SK-N-SH (cell line): ENCODE measurements at regions not wholly inside any gene's neighbourhood (a gene's known extent, or its start where the extent isn't known, plus 50 kb on each side); places are given as distances from the start of the nearest gene placed in this dataset.

Source experiments
- CTCF ChIA-PET: fragments of 300-600, 350-600 bp; formaldehyde crosslinking; extraction: SDS; loops from one replicate; lab custom pipeline; 2021; lab: Yijun Ruan, JAX
- POLR2A ChIA-PET: fragments of 350-600 bp; sonication (Branson Sonifier 250); formaldehyde crosslinking; extraction: SDS; loops from one replicate; lab custom pipeline; 2020; ENCODE audit warnings: antibody characterized with exemption, inconsistent platforms; lab: Yijun Ruan, JAX
- DNase-seq: peaks from one replicate; pipeline ENCODE4 v3.0.0; 2012
- H2AFZ ChIP-seq: fragments of 200-600 bp; sonication (generic); 2 replicates; pipeline ENCODE4 v1.8.1; 2016; ENCODE audit warnings: antibody characterized with exemption, mild to moderate bottlenecking, low read depth
- H3F3A ChIP-seq: fragments of 200-600 bp; sonication (generic); replicated peaks from 2 replicates; pipeline ENCODE3; 2016; ENCODE audit warnings: antibody characterized with exemption, mild to moderate bottlenecking; ENCODE audit not compliant: insufficient read depth
- H3K27ac ChIP-seq, 2 experiments: fragments of 200-500 bp in 1 of 2; fragments of 200-600 bp in 1 of 2; sonication (Bioruptor generic) in 1 of 2; sonication (generic), shearing (Covaris generic) in 1 of 2; 2 replicates each; pipeline versions ENCODE4 v1.5.1 to v1.6.1; 2014 to 2016; ENCODE audit warnings: low read depth in 2 of 2, inconsistent platforms in 1 of 2, low read length in 1 of 2, mild to moderate bottlenecking in 1 of 2, mixed read lengths in 1 of 2
- H3K27me3 ChIP-seq: fragments of 200-600 bp; sonication (generic), shearing (Covaris generic); 2 replicates; pipeline ENCODE4 v1.6.1; 2016; ENCODE audit warnings: mixed run types; ENCODE audit not compliant: insufficient read depth
- H3K36me3 ChIP-seq, 2 experiments: fragments of 200-500 bp in 1 of 2; fragments of 200-600 bp in 1 of 2; sonication (Bioruptor generic) in 1 of 2; sonication (generic) in 1 of 2; replicated peaks in 1 of 2; 2 replicates each; pipeline versions ENCODE3 to v1.5.1; 2014 to 2016; ENCODE audit warnings: low read length in 1 of 2, mild to moderate bottlenecking in 1 of 2; ENCODE audit not compliant: insufficient read depth in 2 of 2, control insufficient read depth in 1 of 2
- H3K4me1 ChIP-seq, 2 experiments: fragments of 200-500 bp in 1 of 2; fragments of 200-600 bp in 1 of 2; sonication (Bioruptor generic) in 1 of 2; sonication (generic), shearing (Covaris generic) in 1 of 2; 2 replicates each; pipeline versions ENCODE4 v1.5.1 to v1.6.1; 2014 to 2016; ENCODE audit warnings: low read depth in 1 of 2, low read length in 1 of 2, mixed run types in 1 of 2; ENCODE audit not compliant: insufficient read depth in 2 of 2, control insufficient read depth in 1 of 2
- H3K4me2 ChIP-seq: fragments of 200-600 bp; sonication (generic), shearing (Covaris generic); 2 replicates; pipeline ENCODE4 v1.6.1; 2017; ENCODE audit warnings: mixed run types
- H3K4me3 ChIP-seq, 2 experiments: fragments of 200-500 bp in 1 of 2; fragments of 200-600 bp in 1 of 2; sonication (Bioruptor generic) in 1 of 2; sonication (generic), shearing (Covaris generic) in 1 of 2; 2 replicates each; pipeline versions ENCODE4 v1.5.1 to v1.8.1; 2014 to 2016; ENCODE audit warnings: low read depth in 2 of 2, inconsistent platforms in 1 of 2, low read length in 1 of 2, mild to moderate bottlenecking in 1 of 2, mixed read lengths in 1 of 2, moderate library complexity in 1 of 2
- H3K79me2 ChIP-seq: fragments of 200-600 bp; sonication (generic); 2 replicates; pipeline ENCODE4 v1.8.1; 2017; ENCODE audit warnings: mild to moderate bottlenecking; ENCODE audit not compliant: insufficient read depth
- H3K9ac ChIP-seq: fragments of 200-600 bp; sonication (generic); 2 replicates; pipeline ENCODE4 v1.6.1; 2017; ENCODE audit warnings: mixed run types
- H3K9me2 ChIP-seq: fragments of 200-600 bp; sonication (generic); 2 replicates; pipeline ENCODE4 v1.6.1; 2017; ENCODE audit warnings: mixed run types
- H3K9me3 ChIP-seq: fragments of 200-600 bp; sonication (generic); 2 replicates; pipeline ENCODE4 v1.6.1; 2017; ENCODE audit warnings: mixed run types, mild to moderate bottlenecking, moderate library complexity
- H4K20me1 ChIP-seq: fragments of 200-600 bp; sonication (generic); 2 replicates; pipeline ENCODE4 v1.6.1; 2017; ENCODE audit warnings: mild to moderate bottlenecking, mixed run types; ENCODE audit not compliant: insufficient read depth
- ELF1 ChIP-seq: IDR thresholded peaks from 2 replicates; pipeline ENCODE4 v1.4.0; 2012
- MEF2A ChIP-seq: IDR thresholded peaks from 2 replicates; pipeline ENCODE4 v1.4.0; 2012; ENCODE audit warnings: low read depth, borderline replicate concordance
- RAD21 ChIP-seq: IDR thresholded peaks from 2 replicates; pipeline ENCODE4 v1.6.1; 2012; ENCODE audit warnings: mild to moderate bottlenecking, low read length
- RCOR1 ChIP-seq: fragments of 150-350 bp; IDR thresholded peaks from 2 replicates; pipeline ENCODE4 v1.6.1; 2017; ENCODE audit warnings: antibody characterized with exemption, low read length
- RXRA ChIP-seq: IDR thresholded peaks from 2 replicates; pipeline ENCODE4 v1.4.0; 2012; ENCODE audit warnings: low read depth, mild to moderate bottlenecking, borderline replicate concordance
- SMC3 ChIP-seq: IDR thresholded peaks from 2 replicates; pipeline ENCODE4 v1.6.1; 2012; ENCODE audit warnings: low read depth, low read length, improper control_type of control experiment
- TCF12 ChIP-seq: IDR thresholded peaks from 2 replicates; pipeline ENCODE4 v1.4.0; 2012
- TEAD4 ChIP-seq: IDR thresholded peaks from 2 replicates; pipeline ENCODE4 v1.4.0; 2012; ENCODE audit warnings: mild to moderate bottlenecking, borderline replicate concordance; ENCODE audit not compliant: insufficient read depth
- YY1 ChIP-seq: IDR thresholded peaks from 2 replicates; pipeline ENCODE4 v1.4.0; 2012; ENCODE audit warnings: low read depth, mild to moderate bottlenecking
- WGBS: methylation state at CpG from one replicate; pipeline ENCODE4 v1.1.6; 2017; ENCODE audit warnings: low lambda C conversion rate; 5-methylcytosine and 5-hydroxymethylcytosine counted together
- TF ChIP-seq, protein P1 (sequence below): IDR thresholded peaks from 2 replicates; pipeline ENCODE4; 2012
- TF ChIP-seq, protein P2 (sequence below): IDR thresholded peaks from 2 replicates; pipeline ENCODE4 v1.4.0; 2012; ENCODE audit warnings: low read depth, borderline replicate concordance
- TF ChIP-seq, protein P3 (sequence below): fragments of 150-350 bp; IDR thresholded peaks from 2 replicates; pipeline ENCODE4 v1.6.1; 2016; ENCODE audit warnings: mild to moderate bottlenecking, low read depth, low read length
- TF ChIP-seq, protein P4 (sequence below): fragments of 200-600 bp; sonication (generic); IDR thresholded peaks from 2 replicates; pipeline ENCODE4 v1.6.1; 2017; ENCODE audit warnings: antibody characterized with exemption, mild to moderate bottlenecking, moderate library complexity

DNA sequence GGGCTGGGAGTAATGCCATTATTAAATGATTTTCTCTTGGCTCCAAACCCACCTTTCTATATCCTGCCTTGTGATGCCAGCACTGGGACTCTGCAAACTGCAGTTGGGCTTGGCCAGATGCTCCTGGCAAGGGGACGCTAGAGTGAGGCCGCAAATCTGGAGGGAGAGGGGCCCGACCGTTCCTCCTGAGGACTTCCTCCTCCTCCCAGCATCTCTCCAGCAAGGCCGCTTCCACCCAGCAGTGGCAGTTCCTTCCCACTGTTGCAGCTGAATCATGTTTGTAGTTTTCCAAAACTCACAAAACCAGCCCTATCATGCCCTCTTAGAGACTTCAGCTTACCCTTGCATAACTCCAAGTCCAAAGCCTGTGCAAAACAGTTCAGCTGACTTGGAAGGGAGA, 244.4 kb downstream of the FOXA2 start:
- H3K9me2 ChIP-seq = no peaks in the 10 kb centered on the region
- POLR2A ChIA-PET = no interaction called here
- H3F3A ChIP-seq = no peaks in the 10 kb centered on the region
- no peaks in the 10 kb centered on the region for H3K9me3 ChIP-seq
- H3K27me3 ChIP-seq = peaks cover 39% of the 10 kb centered on the region
- no peak for TF ChIP-seq YY1
- TF ChIP-seq, protein P1, sequence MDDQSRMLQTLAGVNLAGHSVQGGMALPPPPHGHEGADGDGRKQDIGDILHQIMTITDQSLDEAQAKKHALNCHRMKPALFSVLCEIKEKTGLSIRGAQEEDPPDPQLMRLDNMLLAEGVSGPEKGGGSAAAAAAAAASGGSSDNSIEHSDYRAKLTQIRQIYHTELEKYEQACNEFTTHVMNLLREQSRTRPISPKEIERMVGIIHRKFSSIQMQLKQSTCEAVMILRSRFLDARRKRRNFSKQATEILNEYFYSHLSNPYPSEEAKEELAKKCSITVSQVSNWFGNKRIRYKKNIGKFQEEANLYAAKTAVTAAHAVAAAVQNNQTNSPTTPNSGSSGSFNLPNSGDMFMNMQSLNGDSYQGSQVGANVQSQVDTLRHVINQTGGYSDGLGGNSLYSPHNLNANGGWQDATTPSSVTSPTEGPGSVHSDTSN = no peak
- TF ChIP-seq RCOR1 = no peak
- TF ChIP-seq SMC3 = no peak
- TF ChIP-seq RXRA = no peak
- TF ChIP-seq, protein P2, sequence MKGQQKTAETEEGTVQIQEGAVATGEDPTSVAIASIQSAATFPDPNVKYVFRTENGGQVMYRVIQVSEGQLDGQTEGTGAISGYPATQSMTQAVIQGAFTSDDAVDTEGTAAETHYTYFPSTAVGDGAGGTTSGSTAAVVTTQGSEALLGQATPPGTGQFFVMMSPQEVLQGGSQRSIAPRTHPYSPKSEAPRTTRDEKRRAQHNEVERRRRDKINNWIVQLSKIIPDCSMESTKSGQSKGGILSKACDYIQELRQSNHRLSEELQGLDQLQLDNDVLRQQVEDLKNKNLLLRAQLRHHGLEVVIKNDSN = no peak
- TF ChIP-seq, protein P3, sequence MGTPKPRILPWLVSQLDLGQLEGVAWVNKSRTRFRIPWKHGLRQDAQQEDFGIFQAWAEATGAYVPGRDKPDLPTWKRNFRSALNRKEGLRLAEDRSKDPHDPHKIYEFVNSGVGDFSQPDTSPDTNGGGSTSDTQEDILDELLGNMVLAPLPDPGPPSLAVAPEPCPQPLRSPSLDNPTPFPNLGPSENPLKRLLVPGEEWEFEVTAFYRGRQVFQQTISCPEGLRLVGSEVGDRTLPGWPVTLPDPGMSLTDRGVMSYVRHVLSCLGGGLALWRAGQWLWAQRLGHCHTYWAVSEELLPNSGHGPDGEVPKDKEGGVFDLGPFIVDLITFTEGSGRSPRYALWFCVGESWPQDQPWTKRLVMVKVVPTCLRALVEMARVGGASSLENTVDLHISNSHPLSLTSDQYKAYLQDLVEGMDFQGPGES = no peak
- no peak for TF ChIP-seq ELF1
- no peak for TF ChIP-seq TEAD4
- no peak for TF ChIP-seq MEF2A
- TF ChIP-seq, all 33 proteins: peak for 0
- no peaks in the 10 kb centered on the region for H4K20me1 ChIP-seq
- WGBS = 20% methylated on average over 5 of the region's 5 CpGs
- no peak overlapping the region for H3K4me2 ChIP-seq
- H3K4me3 ChIP-seq = no peak overlapping the region
- H3K36me3 ChIP-seq = no peaks in the 10 kb centered on the region
- no peak overlapping the region for H3K27ac ChIP-seq
- no peak for DNase-seq
- CTCF ChIA-PET = interaction anchor here (0.7 to 3.7 kb wide), 14 partner anchors 8 to 1000 kb away, joined by 3 to 51 read pairs (median 6); no protein-coding TSS in a partner anchor
- H2AFZ ChIP-seq = no peak overlapping the region
- H3K4me1 ChIP-seq = no peaks in the 10 kb centered on the region
- no peak overlapping the region for H3K9ac ChIP-seq
- no peaks in the 10 kb centered on the region for H3K79me2 ChIP-seq

DNA sequence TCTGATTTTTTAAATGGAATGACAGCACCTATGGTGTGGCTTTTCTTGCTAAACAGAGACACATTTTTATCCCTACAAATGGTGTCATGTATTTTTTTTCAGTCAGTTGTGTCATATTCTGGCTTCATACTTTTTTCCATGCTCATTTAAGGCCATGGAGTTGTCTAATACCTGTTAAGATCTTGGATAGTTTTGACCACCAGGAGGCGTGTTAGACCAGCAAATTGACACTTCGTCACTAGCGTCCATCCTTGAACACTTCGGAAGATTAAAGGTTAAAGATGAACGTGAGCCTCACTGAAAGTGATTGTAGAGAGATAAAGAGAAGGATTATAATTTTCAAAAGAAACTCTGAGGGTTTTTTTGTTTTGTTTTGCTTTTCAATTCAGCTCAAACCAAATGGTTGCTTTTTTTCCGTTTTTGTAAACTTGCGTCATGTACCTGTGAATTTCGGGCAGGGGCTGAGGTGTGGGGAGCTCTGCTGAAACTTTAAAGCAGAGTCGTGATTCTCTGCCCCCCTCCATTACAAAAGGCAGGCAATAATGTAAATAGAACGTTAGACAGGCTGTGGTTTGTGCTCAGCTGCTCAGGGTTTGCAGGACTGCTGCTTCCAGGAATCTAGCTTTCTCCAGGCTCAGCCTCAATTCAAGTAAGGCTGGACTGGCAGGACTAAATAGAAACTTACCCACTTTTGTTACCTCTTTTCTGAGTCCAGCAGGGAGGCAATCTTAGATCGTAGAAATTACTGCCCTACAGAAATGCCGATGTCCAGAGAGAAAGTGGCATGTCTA, 245.1 kb downstream of the FOXA2 start:
- H2AFZ ChIP-seq = no peak overlapping the region
- TF ChIP-seq, protein P4, sequence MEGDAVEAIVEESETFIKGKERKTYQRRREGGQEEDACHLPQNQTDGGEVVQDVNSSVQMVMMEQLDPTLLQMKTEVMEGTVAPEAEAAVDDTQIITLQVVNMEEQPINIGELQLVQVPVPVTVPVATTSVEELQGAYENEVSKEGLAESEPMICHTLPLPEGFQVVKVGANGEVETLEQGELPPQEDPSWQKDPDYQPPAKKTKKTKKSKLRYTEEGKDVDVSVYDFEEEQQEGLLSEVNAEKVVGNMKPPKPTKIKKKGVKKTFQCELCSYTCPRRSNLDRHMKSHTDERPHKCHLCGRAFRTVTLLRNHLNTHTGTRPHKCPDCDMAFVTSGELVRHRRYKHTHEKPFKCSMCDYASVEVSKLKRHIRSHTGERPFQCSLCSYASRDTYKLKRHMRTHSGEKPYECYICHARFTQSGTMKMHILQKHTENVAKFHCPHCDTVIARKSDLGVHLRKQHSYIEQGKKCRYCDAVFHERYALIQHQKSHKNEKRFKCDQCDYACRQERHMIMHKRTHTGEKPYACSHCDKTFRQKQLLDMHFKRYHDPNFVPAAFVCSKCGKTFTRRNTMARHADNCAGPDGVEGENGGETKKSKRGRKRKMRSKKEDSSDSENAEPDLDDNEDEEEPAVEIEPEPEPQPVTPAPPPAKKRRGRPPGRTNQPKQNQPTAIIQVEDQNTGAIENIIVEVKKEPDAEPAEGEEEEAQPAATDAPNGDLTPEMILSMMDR = peak; percentile 88
- TF ChIP-seq SMC3 = peak; percentile 88
- TF ChIP-seq RAD21 = peak; percentile 82
- TF ChIP-seq, protein P1 = no peak
- TF ChIP-seq TCF12 = no peak
- TF ChIP-seq, all 33 proteins: peak for 3
- WGBS = 23% methylated on average over 12 of the region's 12 CpGs
- Histone ChIP-seq H3K4me2 (no peak overlapping the region), H3F3A (no peaks in the 10 kb centered on the region), H3K79me2 (no peaks in the 10 kb centered on the region), H3K9me3 (no peaks in the 10 kb centered on the region), H3K4me1 (no peaks in the 10 kb centered on the region), H3K9ac (no peak overlapping the region), H3K27ac (no peak overlapping the region), H3K36me3 (no peaks in the 10 kb centered on the region), H3K4me3 (peak overlapping the region in 1 of 2 experiments; percentile 41; a peak in 1 of 4 replicates), H4K20me1 (no peaks in the 10 kb centered on the region), H3K27me3 (peaks cover 40% of the 10 kb centered on the region), H3K9me2 (no peaks in the 10 kb centered on the region)
- ChIA-PET POLR2A (no interaction called here), CTCF (interaction anchor here (0.7 to 3.7 kb wide), 22 partner anchors 10 to 1003 kb away, joined by 3 to 51 read pairs (median 4); no protein-coding TSS in a partner anchor)
- peak; percentile 38 for DNase-seq
